ENCODE measurements at regions not wholly inside any gene's neighbourhood (a gene's known extent, or its start where the extent isn't known, plus 50 kb on each side); places are given as distances from the start of the nearest gene placed in this dataset.
"Not testable (repeated sequence)": the region's sequence is repeated elsewhere in the genome, so short reads cannot be mapped to it uniquely, and the experiment has no call there.

DNA sequence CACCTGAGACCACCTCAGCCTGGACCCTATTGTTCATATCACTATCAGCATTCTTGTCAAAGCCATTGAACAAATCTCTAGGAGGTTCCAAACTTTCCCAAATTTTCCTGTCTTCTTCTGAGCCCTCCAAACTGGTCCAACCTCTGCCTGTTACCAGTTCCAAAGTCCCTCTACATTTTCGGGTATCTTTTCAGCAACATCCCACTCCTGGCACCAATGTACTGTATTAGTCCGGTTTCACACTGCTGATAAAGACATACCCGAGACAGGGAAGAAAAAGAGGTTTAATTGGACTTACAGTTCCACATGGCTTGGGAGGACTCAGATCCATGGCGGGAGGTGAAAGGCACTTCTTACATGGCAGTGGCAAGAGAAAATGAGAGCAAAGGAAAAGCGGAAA, 101.9 kb downstream of the ANXA2 start:
- H3K4me3 ChIP-seq (ENCODE audit: low read length); H3K4me3 Mint-ChIP-seq; H3K27ac Mint-ChIP-seq; H3K36me3 Mint-ChIP-seq; H3K9me3 Mint-ChIP-seq; H3K27ac ChIP-seq (ENCODE audit: low read depth, low read length); H3K36me3 ChIP-seq (ENCODE audit: control insufficient read depth in 2 of 3, insufficient read depth in 3 of 3, low read length in 3 of 3); H3K9me3 ChIP-seq (ENCODE audit: control insufficient read depth in 2 of 3, low read length in 3 of 3); POLR2A ChIA-PET; DNase-seq; H3K27me3 ChIP-seq (ENCODE audit: control insufficient read depth in 2 of 2, insufficient read depth in 2 of 2, low read length in 2 of 2); H3K4me1 ChIP-seq (ENCODE audit: control insufficient read depth in 2 of 2, insufficient read depth in 2 of 2, low read length in 2 of 2); H3K4me1 Mint-ChIP-seq; intact Hi-C loops (cut with micrococcal nuclease); H3K27me3 Mint-ChIP-seq; CTCF ChIA-PET; ATAC-seq: not testable (repeated sequence)

DNA sequence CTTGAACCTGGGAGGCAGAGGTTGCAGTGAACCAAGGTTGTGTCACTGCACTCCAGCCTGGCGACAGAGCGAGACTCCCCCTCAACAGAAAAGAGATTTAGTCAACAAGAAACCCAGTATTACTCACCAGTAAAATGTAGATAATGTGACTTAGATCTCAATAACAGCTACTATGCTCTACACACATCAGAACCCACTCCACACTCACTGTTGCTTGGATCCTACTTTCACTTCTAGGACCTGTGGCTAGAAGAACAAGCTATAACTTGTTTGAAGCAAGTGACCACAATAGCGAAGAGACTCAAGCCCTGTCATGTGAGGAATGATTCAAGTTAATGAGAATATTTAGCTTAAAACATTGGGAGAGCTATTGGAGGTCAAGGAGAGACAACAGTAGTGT, 100.7 kb downstream of the ANXA2 start:
- H3K27me3 ChIP-seq (ENCODE audit: control insufficient read depth in 2 of 2, insufficient read depth in 2 of 2, low read length in 2 of 2), result no peaks in the 10 kb centered on the region
- intact Hi-C loops (cut with micrococcal nuclease), result no loop called here
- Mint-ChIP-seq H3K36me3 (no peaks in the 10 kb centered on the region), H3K4me3 (no peak overlapping the region), H3K9me3 (peaks cover 0 to 8% (median 3%) of the 10 kb centered on the region in 11 donors), H3K27ac (no peak overlapping the region), H3K27me3 (peaks cover 0 to 3% (median 0%) of the 10 kb centered on the region in 5 donors), H3K4me1 (peaks cover 0 to 3% (median 0%) of the 10 kb centered on the region in 7 donors)
- ChIA-PET POLR2A (interaction anchor here (0.6 kb wide), 1 partner anchor 608 kb away, joined by 3 read pairs; no protein-coding TSS in a partner anchor), CTCF (interaction anchor here (0.6 to 0.7 kb wide), 2 partner anchors 14 to 60 kb away, joined by 4 to 5 read pairs; no protein-coding TSS in a partner anchor)
- ATAC-seq, result no peak
- H3K9me3 ChIP-seq (ENCODE audit: control insufficient read depth in 2 of 3, low read length in 3 of 3), result no peaks in the 10 kb centered on the region
- no peak for DNase-seq
- H3K4me3 ChIP-seq (ENCODE audit: low read length), result no peak overlapping the region
- H3K4me1 ChIP-seq (ENCODE audit: control insufficient read depth in 2 of 2, insufficient read depth in 2 of 2, low read length in 2 of 2), result no peaks in the 10 kb centered on the region
- no peaks in the 10 kb centered on the region for H3K36me3 ChIP-seq (ENCODE audit: control insufficient read depth in 2 of 3, insufficient read depth in 3 of 3, low read length in 3 of 3)
- H3K27ac ChIP-seq (ENCODE audit: low read depth, low read length), result no peak overlapping the region
